MM.1S (cell line): ENCODE measurements at regions not wholly inside any gene's neighbourhood (a gene's known extent, or its start where the extent isn't known, plus 50 kb on each side); places are given as distances from the start of the nearest gene placed in this dataset.

Experiments
- DNase-seq: peaks from one replicate; pipeline ENCODE4 v3.0.0-alpha.2; 2015
- H2AFZ ChIP-seq: fragments of 300-600 bp; sonication (generic); 2 replicates; pipeline ENCODE4 v1.6.0; 2016; ENCODE audit warnings: antibody characterized with exemption, low read length
- H3F3A ChIP-seq: fragments of 300-600 bp; sonication (generic); 2 replicates; pipeline ENCODE4 v1.6.1; 2016; ENCODE audit warnings: mild to moderate bottlenecking, antibody characterized with exemption, low read length, moderate library complexity, mixed read lengths; ENCODE audit not compliant: insufficient read depth
- H3K27ac ChIP-seq: fragments of 300-600 bp; sonication (generic); 2 replicates; pipeline ENCODE4 v1.5.1; 2016; ENCODE audit warnings: mild to moderate bottlenecking, low read length
- H3K27me3 ChIP-seq: fragments of 300-600 bp; sonication (generic); replicated peaks from 2 replicates; pipeline ENCODE4 v1.6.0; 2016; ENCODE audit warnings: low read length; ENCODE audit not compliant: insufficient read depth
- H3K36me3 ChIP-seq: fragments of 300-600 bp; sonication (generic); replicated peaks from 2 replicates; pipeline ENCODE4 v1.6.1; 2016; ENCODE audit warnings: mild to moderate bottlenecking, low read length, mixed read lengths; ENCODE audit not compliant: insufficient read depth
- H3K4me1 ChIP-seq: fragments of 300-600 bp; sonication (generic); 2 replicates; pipeline ENCODE4 v1.6.1; 2016; ENCODE audit warnings: low read length, mixed read lengths
- H3K4me2 ChIP-seq: fragments of 300-600 bp; sonication (generic); 2 replicates; pipeline ENCODE4 v1.6.0; 2016; ENCODE audit warnings: low read depth, low read length
- H3K4me3 ChIP-seq: fragments of 300-600 bp; sonication (generic); 2 replicates; pipeline ENCODE4 v1.5.1; 2016; ENCODE audit warnings: low read length, mixed read lengths
- H3K79me2 ChIP-seq: fragments of 300-600 bp; sonication (generic); 2 replicates; pipeline ENCODE4 v1.6.1; 2016; ENCODE audit warnings: mixed run types, low read length, mixed read lengths
- H3K9ac ChIP-seq: fragments of 300-600 bp; sonication (generic); 2 replicates; pipeline ENCODE4 v1.6.1; 2016; ENCODE audit warnings: low read length, mixed read lengths
- H3K9me2 ChIP-seq: fragments of 300-600 bp; sonication (generic); replicated peaks from 2 replicates; pipeline ENCODE4 v1.6.1; 2016; ENCODE audit warnings: mild to moderate bottlenecking, low read length, mixed read lengths; ENCODE audit not compliant: insufficient read depth
- H3K9me3 ChIP-seq: fragments of 300-600 bp; sonication (generic); replicated peaks from 2 replicates; pipeline ENCODE4 v1.6.1; 2016; ENCODE audit warnings: mild to moderate bottlenecking, low read length, mixed read lengths; ENCODE audit not compliant: insufficient read depth
- H4K20me1 ChIP-seq: fragments of 300-600 bp; sonication (generic); 2 replicates; pipeline ENCODE4 v1.6.1; 2016; ENCODE audit warnings: mild to moderate bottlenecking, low read length, moderate library complexity, mixed read lengths; ENCODE audit not compliant: insufficient read depth
- CTCF ChIP-seq: fragments of 300-600 bp; sonication (generic); IDR thresholded peaks from 2 replicates; pipeline ENCODE4 v1.5.1; 2016; ENCODE audit warnings: antibody characterized with exemption, low read length, mixed read lengths
- EZH2 ChIP-seq: fragments of 300-600 bp; sonication (generic); optimal IDR thresholded peaks from 2 replicates; pipeline ENCODE3; 2017; ENCODE audit warnings: low read depth, mild to moderate bottlenecking, antibody characterized with exemption, low read length, mixed read lengths
- EZH2phosphoT487 ChIP-seq: fragments of 300-600 bp; sonication (generic); IDR thresholded peaks from 2 replicates; pipeline ENCODE4 v1.6.1; 2018; ENCODE audit warnings: antibody characterized with exemption, low read length

GRCh38 chr1:192100686-192101468 is 57.4 kb upstream of the RGS18 start:
- DNase-seq, result no peak
- H2AFZ ChIP-seq, result no peak overlapping the region
- no peak overlapping the region for H3K4me2 ChIP-seq

GRCh38 chr1:192104128-192104527 is 54.1 kb upstream of the RGS18 start:
- no peaks in the 10 kb centered on the region for H3K27me3 ChIP-seq
- no peaks in the 10 kb centered on the region for H3K4me1 ChIP-seq
- H3K9ac ChIP-seq, result no peak overlapping the region
- no peak for TF ChIP-seq EZH2
- TF ChIP-seq CTCF, result no peak
- TF ChIP-seq EZH2phosphoT487, result no peak
- no peaks in the 10 kb centered on the region for H3F3A ChIP-seq
- H2AFZ ChIP-seq, result no peak overlapping the region
- H3K4me3 ChIP-seq, result no peak overlapping the region
- H3K4me2 ChIP-seq, result no peak overlapping the region
- no peak overlapping the region for H3K27ac ChIP-seq
- no peaks in the 10 kb centered on the region for H3K9me3 ChIP-seq
- DNase-seq, result no peak
- no peaks in the 10 kb centered on the region for H3K36me3 ChIP-seq
- H3K9me2 ChIP-seq, result no peaks in the 10 kb centered on the region
- no peaks in the 10 kb centered on the region for H3K79me2 ChIP-seq
- H4K20me1 ChIP-seq, result no peaks in the 10 kb centered on the region

More at GRCh38 chr1:192100686-192101468, 57.4 kb upstream of the RGS18 start:
- no peak overlapping the region for H3K4me3 ChIP-seq
- H3K9me2 ChIP-seq, result no peaks in the 10 kb centered on the region
- no peaks in the 10 kb centered on the region for H3K79me2 ChIP-seq
- TF ChIP-seq EZH2phosphoT487 (no peak), EZH2 (no peak), CTCF (no peak)
- H3K27me3 ChIP-seq, result no peaks in the 10 kb centered on the region
- H3K9me3 ChIP-seq, result no peaks in the 10 kb centered on the region
- H4K20me1 ChIP-seq, result no peaks in the 10 kb centered on the region
- no peaks in the 10 kb centered on the region for H3F3A ChIP-seq
- no peak overlapping the region for H3K9ac ChIP-seq
- no peaks in the 10 kb centered on the region for H3K36me3 ChIP-seq
- no peak overlapping the region for H3K27ac ChIP-seq
- no peaks in the 10 kb centered on the region for H3K4me1 ChIP-seq

GRCh38 chr1:192104852-192105251 is 53.4 kb upstream of the RGS18 start:
- Histone ChIP-seq H3K9me2 (no peaks in the 10 kb centered on the region), H3K4me1 (no peaks in the 10 kb centered on the region), H3K4me3 (no peak overlapping the region), H3K27ac (no peak overlapping the region), H3K36me3 (no peaks in the 10 kb centered on the region), H3K79me2 (no peaks in the 10 kb centered on the region), H3K9ac (no peak overlapping the region), H3K9me3 (no peaks in the 10 kb centered on the region), H3K27me3 (no peaks in the 10 kb centered on the region), H2AFZ (no peak overlapping the region), H3F3A (no peaks in the 10 kb centered on the region), H4K20me1 (no peaks in the 10 kb centered on the region), H3K4me2 (no peak overlapping the region)
- TF ChIP-seq EZH2phosphoT487 (no peak), EZH2 (no peak), CTCF (no peak)
- DNase-seq, result no peak
